ENCODE measurements at regions not wholly inside any gene's neighbourhood (a gene's known extent, or its start where the extent isn't known, plus 50 kb on each side); places are given as distances from the start of the nearest gene placed in this dataset.

- no peak for DNase-seq (ENCODE audit: low spot score)
Observed at GRCh38 chr14:53213761-53214160, 60.6 kb upstream of the DDHD1 start.

GRCh38 chr14:53209370-53209769, 56.2 kb upstream of the DDHD1 start:
- no peak for DNase-seq (ENCODE audit: low spot score)

All from cerebellar cortex (tissue), 1 donor.